HepG2 (cell line): ENCODE measurements at regions not wholly inside any gene's neighbourhood (a gene's known extent, or its start where the extent isn't known, plus 50 kb on each side); places are given as distances from the start of the nearest gene placed in this dataset.

ENCODE experiments used
- ATF3 ChIP-seq: sonication (generic); formaldehyde crosslinking; IDR thresholded peaks from 2 replicates; pipeline ENCODE4 v1.4.0; 2020; ENCODE audit warnings: missing genetic modification reagents
- CEBPZ ChIP-seq: IDR thresholded peaks from 2 replicates; pipeline ENCODE4 v1.6.1; 2012; ENCODE audit warnings: low read length, improper control_type of control experiment
- FOXK1 ChIP-seq: sonication (generic); formaldehyde crosslinking; IDR thresholded peaks from 2 replicates; pipeline ENCODE4 v1.4.0; 2020; ENCODE audit warnings: low read depth, missing genetic modification reagents, borderline replicate concordance
- GATA4 ChIP-seq: sonication (generic); IDR thresholded peaks from 2 replicates; pipeline ENCODE4 v1.6.1; 2016; ENCODE audit warnings: antibody characterized with exemption, low read depth, borderline replicate concordance
- HOXA7 ChIP-seq: sonication (generic); formaldehyde crosslinking; IDR thresholded peaks from 2 replicates; pipeline ENCODE4 v1.8.1; 2022; ENCODE audit warnings: mild to moderate bottlenecking, missing genetic modification reagents, moderate library complexity
- ISL2 ChIP-seq: sonication (generic); formaldehyde crosslinking; IDR thresholded peaks from 2 replicates; pipeline ENCODE4 v1.5.0; 2020; ENCODE audit warnings: missing genetic modification reagents
- LBX2 ChIP-seq: sonication (generic); formaldehyde crosslinking; IDR thresholded peaks from 2 replicates; pipeline ENCODE4 v1.5.0; 2020; ENCODE audit warnings: missing genetic modification reagents, mild to moderate bottlenecking, borderline replicate concordance
- MAFG ChIP-seq: sonication (generic); formaldehyde crosslinking; IDR thresholded peaks from 2 replicates; pipeline ENCODE4 v1.5.1; 2020; ENCODE audit warnings: mild to moderate bottlenecking, missing genetic modification reagents
- REST ChIP-seq, 2 experiments: IDR thresholded peaks; 2 replicates each; pipeline ENCODE4 v1.6.1; 2011 to 2012; ENCODE audit warnings: low read length in 2 of 2, borderline replicate concordance in 1 of 2, low read depth in 1 of 2, mild to moderate bottlenecking in 1 of 2, moderate library complexity in 1 of 2
- RFXANK ChIP-seq: IDR thresholded peaks from 2 replicates; pipeline ENCODE4 v1.6.1; 2016
- THAP11 ChIP-seq: IDR thresholded peaks from 2 replicates; pipeline ENCODE4 v1.6.1; 2016; ENCODE audit warnings: missing biosample characterization, missing genetic modification reagents
- ZBTB33 ChIP-seq: sonication (generic); formaldehyde crosslinking; IDR thresholded peaks from 2 replicates; pipeline ENCODE4 v1.4.0; 2020; ENCODE audit warnings: missing genetic modification reagents
- ZBTB4 ChIP-seq: sonication (generic); formaldehyde crosslinking; IDR thresholded peaks from 2 replicates; pipeline ENCODE4 v1.4.0; 2020; ENCODE audit warnings: missing genetic modification reagents, mild to moderate bottlenecking, borderline replicate concordance
- ZNF562 ChIP-seq: sonication (generic); formaldehyde crosslinking; IDR thresholded peaks from 2 replicates; pipeline ENCODE4 v1.8.0; 2022; ENCODE audit warnings: missing genetic modification reagents, borderline replicate concordance
- ZNF577 ChIP-seq: sonication (generic); formaldehyde crosslinking; IDR thresholded peaks from 2 replicates; pipeline ENCODE4 v1.4.0; 2020; ENCODE audit warnings: mild to moderate bottlenecking, low read depth, missing genetic modification reagents, borderline replicate concordance
- ZNF746 ChIP-seq: sonication (generic); formaldehyde crosslinking; IDR thresholded peaks from 2 replicates; pipeline ENCODE4 v1.8.0; 2022; ENCODE audit warnings: mild to moderate bottlenecking, missing genetic modification reagents

- TF ChIP-seq RFXANK (CRISPR knock-in tag) (no peak), HOXA7 (CRISPR knock-in tag) (no peak), ZBTB33 (0 out of 2 replicates have a peak, but pooled peaks have one; percentile 2), FOXK1 (CRISPR knock-in tag) (no peak), GATA4 (no peak), CEBPZ (no peak), ZBTB4 (CRISPR knock-in tag) (0 out of 2 replicates have a peak, but pooled peaks have one; percentile 12), ZNF577 (CRISPR knock-in tag) (no peak), REST (IDR thresholded peaks at IDR 0.05; ENCODE audit: borderline replicate concordance in 1 of 2, low read depth in 1 of 2, low read length in 2 of 2) (no peak), MAFG (CRISPR knock-in tag) (peak; percentile 45; the same call in 1 of the 2 replicates), THAP11 (CRISPR knock-in tag) (no peak), ZNF562 (CRISPR knock-in tag) (no peak), ISL2 (CRISPR knock-in tag) (0 out of 2 replicates have a peak, but pooled peaks have one; percentile 15), LBX2 (CRISPR knock-in tag) (no peak), ZNF746 (CRISPR knock-in tag) (0 out of 2 replicates have a peak, but pooled peaks have one; percentile 21), ATF3 (CRISPR knock-in tag) (0 out of 2 replicates have a peak, but pooled peaks have one; percentile 7)
These were observed 51.8 kb upstream of the JPH3 start (continued) for GRCh38 chr16:87550495-87550961.
